Caco-2 (cell line): ENCODE measurements at regions not wholly inside any gene's neighbourhood (a gene's known extent, or its start where the extent isn't known, plus 50 kb on each side); places are given as distances from the start of the nearest gene placed in this dataset.

Source experiments
- BruUV-seq: library from RNA; stranded (reverse); fragments of 400-500 nt; replicated peaks from 2 replicates; lab custom pipeline; 2021; lab: Mats Ljungman, UMichigan
- CTCF ChIA-PET: fragments of 300-600 bp; sonication (Branson Sonifier 250); formaldehyde crosslinking; loops from one replicate; lab custom pipeline; 2022; ENCODE audit warnings: antibody characterized with exemption; lab: Charles Lee
- POLR2A ChIA-PET: fragments of 300-600 bp; sonication (Branson Sonifier 250); formaldehyde crosslinking; loops from one replicate; lab custom pipeline; 2022; ENCODE audit warnings: antibody characterized with exemption; lab: Charles Lee
- DNase-seq, 2 experiments: peaks; one replicate each; pipeline versions ENCODE4 v3.0.0 to v3.0.0-alpha.2; 2020 to 2022
- H3K27me3 ChIP-seq: replicated peaks from 2 replicates; pipeline ENCODE4 v1.6.0; 2011; ENCODE audit warnings: low read length; ENCODE audit not compliant: control insufficient read depth, insufficient read depth
- H3K36me3 ChIP-seq: 2 replicates; pipeline ENCODE4 v1.5.1; 2011; ENCODE audit warnings: low read length; ENCODE audit not compliant: control insufficient read depth, insufficient read depth
- H3K4me1 ChIP-seq: fragments of 250-450 bp; sonication (Bioruptor Pico); 2 replicates; pipeline ENCODE4 v1.5.1; 2020; ENCODE audit warnings: mild to moderate bottlenecking
- H3K4me3 ChIP-seq: 2 replicates; pipeline ENCODE4 v1.5.1; 2011; ENCODE audit warnings: low read depth, mild to moderate bottlenecking, control low read depth, low read length
- H3K9me3 ChIP-seq: fragments of 250-450 bp; sonication (Bioruptor Pico); 2 replicates; pipeline ENCODE4 v1.5.1; 2020; ENCODE audit warnings: mild to moderate bottlenecking, moderate library complexity
- H3K27ac Mint-ChIP-seq: one replicate; pipeline ENCODE4 v1.8.0; 2022; ENCODE audit warnings: mixed read lengths; ENCODE audit not compliant: unreplicated experiment
- H3K27me3 Mint-ChIP-seq: one replicate; pipeline ENCODE4 v1.8.0; 2022; ENCODE audit warnings: mixed read lengths; ENCODE audit not compliant: insufficient read depth, unreplicated experiment
- H3K36me3 Mint-ChIP-seq: one replicate; pipeline ENCODE4 v1.8.0; 2022; ENCODE audit warnings: mild to moderate bottlenecking, mixed read lengths; ENCODE audit not compliant: insufficient read depth, unreplicated experiment
- H3K4me1 Mint-ChIP-seq: one replicate; pipeline ENCODE4 v1.8.0; 2022; ENCODE audit warnings: low read depth, mixed read lengths; ENCODE audit not compliant: unreplicated experiment
- H3K4me3 Mint-ChIP-seq: one replicate; pipeline ENCODE4 v1.8.0; 2022; ENCODE audit warnings: mild to moderate bottlenecking, moderate library complexity, mixed read lengths; ENCODE audit not compliant: unreplicated experiment
- H3K9me3 Mint-ChIP-seq: one replicate; pipeline ENCODE4 v1.8.0; 2022; ENCODE audit warnings: mixed read lengths; ENCODE audit not compliant: unreplicated experiment
- CTCF ChIP-seq, 2 experiments: fragments of 200-600 bp in 1 of 2; IDR thresholded peaks; 1 replicate in 1 of 2; 2 replicates in 1 of 2; pipeline versions ENCODE4 v1.5.1 to v1.8.0; 2011 to 2022; ENCODE audit warnings: antibody characterized with exemption in 1 of 2, control low read depth in 1 of 2, inconsistent platforms in 1 of 2, low read depth in 1 of 2, low read length in 1 of 2, mild to moderate bottlenecking in 1 of 2, moderate library complexity in 1 of 2; ENCODE audit not compliant: insufficient read depth in 1 of 2, severe bottlenecking in 1 of 2, unreplicated experiment in 1 of 2
- intact Hi-C: fragments of 100-400 bp; cut with micrococcal nuclease; formaldehyde crosslinking; loops from one replicate; pipeline ENCODE4 v1.10.0; 2022; ENCODE audit not compliant: unreplicated experiment

GRCh38 chr13:89153941-89154340 is 1482.8 kb downstream of the SLITRK5 start:
- Histone ChIP-seq H3K4me1 (no peaks in the 10 kb centered on the region), H3K36me3 (no peaks in the 10 kb centered on the region), H3K27me3 (no peaks in the 10 kb centered on the region), H3K4me3 (no peak overlapping the region), H3K9me3 (no peaks in the 10 kb centered on the region)
- BruUV-seq = no TSS peak
- Mint-ChIP-seq H3K9me3 (no peaks in the 10 kb centered on the region), H3K4me1 (no peaks in the 10 kb centered on the region), H3K27me3 (no peaks in the 10 kb centered on the region), H3K27ac (no peak overlapping the region), H3K36me3 (no peaks in the 10 kb centered on the region), H3K4me3 (no peak overlapping the region)
- DNase-seq = no peak
- ChIA-PET POLR2A (no interaction called here), CTCF (no interaction called here)
- TF ChIP-seq CTCF (IDR thresholded peaks at IDR 0.05; ENCODE audit: insufficient read depth in 1 of 2, low read depth in 1 of 2, low read length in 1 of 2, severe bottlenecking in 1 of 2, unreplicated experiment in 1 of 2) = no peak
- intact Hi-C loops = no loop called here

GRCh38 chr13:89163096-89163495 is 1491.9 kb downstream of the SLITRK5 start:
- no peaks in the 10 kb centered on the region for H3K27me3 ChIP-seq
- intact Hi-C loops = no loop called here
- H3K27ac Mint-ChIP-seq = no peak overlapping the region
- H3K4me1 ChIP-seq = no peaks in the 10 kb centered on the region
- H3K27me3 Mint-ChIP-seq = no peaks in the 10 kb centered on the region
- no peaks in the 10 kb centered on the region for H3K9me3 Mint-ChIP-seq
- no peak overlapping the region for H3K4me3 Mint-ChIP-seq
- H3K36me3 Mint-ChIP-seq = no peaks in the 10 kb centered on the region
- no peak for TF ChIP-seq CTCF (IDR thresholded peaks at IDR 0.05; ENCODE audit: insufficient read depth in 1 of 2, low read depth in 1 of 2, low read length in 1 of 2, severe bottlenecking in 1 of 2, unreplicated experiment in 1 of 2)
- ChIA-PET CTCF (no interaction called here), POLR2A (no interaction called here)
- no peak overlapping the region for H3K4me3 ChIP-seq
- no peaks in the 10 kb centered on the region for H3K36me3 ChIP-seq
- H3K4me1 Mint-ChIP-seq = no peaks in the 10 kb centered on the region
- no peak for DNase-seq
- no TSS peak for BruUV-seq
- H3K9me3 ChIP-seq = peaks cover 3% of the 10 kb centered on the region; the same call in 1 of the 2 replicates

GRCh38 chr13:89165685-89166084 is 1494.5 kb downstream of the SLITRK5 start:
- intact Hi-C loops = no loop called here
- no TSS peak for BruUV-seq
- no peaks in the 10 kb centered on the region for H3K9me3 Mint-ChIP-seq
- no peak for DNase-seq
- Histone ChIP-seq H3K4me3 (no peak overlapping the region), H3K36me3 (no peaks in the 10 kb centered on the region), H3K4me1 (no peaks in the 10 kb centered on the region), H3K9me3 (peaks cover 3% of the 10 kb centered on the region; the same call in 1 of the 2 replicates), H3K27me3 (no peaks in the 10 kb centered on the region)
- ChIA-PET POLR2A (no interaction called here), CTCF (no interaction called here)
- H3K4me3 Mint-ChIP-seq = no peak overlapping the region
- no peaks in the 10 kb centered on the region for H3K4me1 Mint-ChIP-seq
- no peaks in the 10 kb centered on the region for H3K27me3 Mint-ChIP-seq
- H3K36me3 Mint-ChIP-seq = no peaks in the 10 kb centered on the region
- no peak overlapping the region for H3K27ac Mint-ChIP-seq
- no peak for TF ChIP-seq CTCF (IDR thresholded peaks at IDR 0.05; ENCODE audit: insufficient read depth in 1 of 2, low read depth in 1 of 2, low read length in 1 of 2, severe bottlenecking in 1 of 2, unreplicated experiment in 1 of 2)
